Astrocyte (in vitro differentiated cells and primary cell): ENCODE measurements at regions not wholly inside any gene's neighbourhood (a gene's known extent, or its start where the extent isn't known, plus 50 kb on each side); places are given as distances from the start of the nearest gene placed in this dataset.

Source experiments
- DNase-seq: peaks from one replicate; pipeline ENCODE4 v3.0.0-alpha.2; 2010; ENCODE audit warnings: low read depth
- FAIRE-seq: peaks from 2 replicates; lab custom pipeline; 2011; peaks lifted over from hg19 to GRCh38; lab: Jason Lieb, UNC
- H2AFZ ChIP-seq: 2 replicates; pipeline ENCODE4 v1.6.0; 2012; ENCODE audit warnings: low read depth, low read length, inconsistent platforms
- H3K27ac ChIP-seq: 2 replicates; pipeline ENCODE4 v1.5.1; 2011; ENCODE audit warnings: low read depth, low read length, inconsistent platforms
- H3K27me3 ChIP-seq: 2 replicates; pipeline ENCODE4 v1.6.0; 2011; ENCODE audit warnings: low read length, inconsistent platforms; ENCODE audit not compliant: insufficient read depth
- H3K36me3 ChIP-seq: 2 replicates; pipeline ENCODE4 v1.5.1; 2011; ENCODE audit warnings: low read length, inconsistent platforms; ENCODE audit not compliant: insufficient read depth
- H3K4me1 ChIP-seq: 2 replicates; pipeline ENCODE4 v1.5.1; 2011; ENCODE audit warnings: low read length, inconsistent platforms; ENCODE audit not compliant: insufficient read depth
- H3K4me2 ChIP-seq: 2 replicates; pipeline ENCODE4 v1.6.0; 2012; ENCODE audit warnings: low read length, inconsistent platforms
- H3K4me3 ChIP-seq: 2 replicates; pipeline ENCODE4 v1.5.1; 2011; ENCODE audit warnings: low read depth, mild to moderate bottlenecking, low read length, inconsistent platforms; ENCODE audit not compliant: insufficient read depth
- H3K79me2 ChIP-seq: 2 replicates; pipeline ENCODE4 v1.6.0; 2012; ENCODE audit warnings: mild to moderate bottlenecking, low read length, inconsistent platforms; ENCODE audit not compliant: insufficient read depth
- H3K9ac ChIP-seq: 2 replicates; pipeline ENCODE4 v1.6.0; 2012; ENCODE audit warnings: mild to moderate bottlenecking, low read length, inconsistent platforms
- H3K9me3 ChIP-seq: 2 replicates; pipeline ENCODE4 v1.5.1; 2012; ENCODE audit warnings: low read depth, mild to moderate bottlenecking, low read length, inconsistent platforms; ENCODE audit not compliant: insufficient read depth
- H4K20me1 ChIP-seq: 2 replicates; pipeline ENCODE4 v1.6.0; 2012; ENCODE audit warnings: low read length, inconsistent platforms; ENCODE audit not compliant: insufficient read depth
- H3K27ac Mint-ChIP-seq: one replicate; pipeline ENCODE4 v1.8.0; 2021; ENCODE audit warnings: mild to moderate bottlenecking, mixed read lengths; ENCODE audit not compliant: unreplicated experiment
- H3K27me3 Mint-ChIP-seq: one replicate; pipeline ENCODE4 v1.8.0; 2021; ENCODE audit warnings: low read depth, mixed read lengths; ENCODE audit not compliant: unreplicated experiment
- H3K36me3 Mint-ChIP-seq: one replicate; pipeline ENCODE4 v1.8.0; 2021; ENCODE audit warnings: low read depth, mixed read lengths; ENCODE audit not compliant: unreplicated experiment
- H3K4me1 Mint-ChIP-seq: one replicate; pipeline ENCODE4 v1.8.0; 2021; ENCODE audit warnings: low read depth, mixed read lengths; ENCODE audit not compliant: unreplicated experiment
- H3K4me3 Mint-ChIP-seq: one replicate; pipeline ENCODE4 v1.8.0; 2021; ENCODE audit warnings: mild to moderate bottlenecking, moderate library complexity, mixed read lengths; ENCODE audit not compliant: unreplicated experiment
- H3K9me3 Mint-ChIP-seq: one replicate; pipeline ENCODE4 v1.8.0; 2021; ENCODE audit warnings: mild to moderate bottlenecking, mixed read lengths; ENCODE audit not compliant: unreplicated experiment
- EZH2 ChIP-seq: IDR thresholded peaks from 2 replicates; pipeline ENCODE4 v1.6.1; 2012; ENCODE audit warnings: mild to moderate bottlenecking, low read length, inconsistent platforms; ENCODE audit not compliant: insufficient read depth
- TF ChIP-seq, protein P1 (sequence below): IDR thresholded peaks from 2 replicates; pipeline ENCODE4 v1.5.1; 2011; ENCODE audit warnings: low read depth, mild to moderate bottlenecking, inconsistent platforms, low read length, moderate library complexity; ENCODE audit not compliant: insufficient read depth

GRCh38 chr3:164515256-164515655 is 563.0 kb downstream of the SI start:
- Histone ChIP-seq H3K79me2 (no peaks in the 10 kb centered on the region), H3K27ac (no peak overlapping the region), H3K36me3 (no peaks in the 10 kb centered on the region), H3K4me1 (no peaks in the 10 kb centered on the region), H4K20me1 (no peaks in the 10 kb centered on the region), H3K9me3 (no peaks in the 10 kb centered on the region), H2AFZ (no peak overlapping the region), H3K9ac (no peak overlapping the region), H3K4me3 (no peak overlapping the region), H3K27me3 (no peaks in the 10 kb centered on the region), H3K4me2 (no peak overlapping the region)
- no peaks in the 10 kb centered on the region for H3K36me3 Mint-ChIP-seq
- H3K4me3 Mint-ChIP-seq = no peak overlapping the region
- FAIRE-seq (no peak), DNase-seq (no peak)
- no peak overlapping the region for H3K27ac Mint-ChIP-seq
- H3K9me3 Mint-ChIP-seq = peaks cover 5% of the 10 kb centered on the region
- no peaks in the 10 kb centered on the region for H3K4me1 Mint-ChIP-seq
- H3K27me3 Mint-ChIP-seq = no peaks in the 10 kb centered on the region
- no peak for TF ChIP-seq EZH2
- TF ChIP-seq, protein P1, sequence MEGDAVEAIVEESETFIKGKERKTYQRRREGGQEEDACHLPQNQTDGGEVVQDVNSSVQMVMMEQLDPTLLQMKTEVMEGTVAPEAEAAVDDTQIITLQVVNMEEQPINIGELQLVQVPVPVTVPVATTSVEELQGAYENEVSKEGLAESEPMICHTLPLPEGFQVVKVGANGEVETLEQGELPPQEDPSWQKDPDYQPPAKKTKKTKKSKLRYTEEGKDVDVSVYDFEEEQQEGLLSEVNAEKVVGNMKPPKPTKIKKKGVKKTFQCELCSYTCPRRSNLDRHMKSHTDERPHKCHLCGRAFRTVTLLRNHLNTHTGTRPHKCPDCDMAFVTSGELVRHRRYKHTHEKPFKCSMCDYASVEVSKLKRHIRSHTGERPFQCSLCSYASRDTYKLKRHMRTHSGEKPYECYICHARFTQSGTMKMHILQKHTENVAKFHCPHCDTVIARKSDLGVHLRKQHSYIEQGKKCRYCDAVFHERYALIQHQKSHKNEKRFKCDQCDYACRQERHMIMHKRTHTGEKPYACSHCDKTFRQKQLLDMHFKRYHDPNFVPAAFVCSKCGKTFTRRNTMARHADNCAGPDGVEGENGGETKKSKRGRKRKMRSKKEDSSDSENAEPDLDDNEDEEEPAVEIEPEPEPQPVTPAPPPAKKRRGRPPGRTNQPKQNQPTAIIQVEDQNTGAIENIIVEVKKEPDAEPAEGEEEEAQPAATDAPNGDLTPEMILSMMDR = no peak

GRCh38 chr3:164514576-164514975 is 563.7 kb downstream of the SI start:
- Mint-ChIP-seq H3K27me3 (no peaks in the 10 kb centered on the region), H3K36me3 (no peaks in the 10 kb centered on the region), H3K27ac (no peak overlapping the region), H3K4me1 (no peaks in the 10 kb centered on the region), H3K9me3 (peaks cover 5% of the 10 kb centered on the region), H3K4me3 (no peak overlapping the region)
- Histone ChIP-seq H3K79me2 (no peaks in the 10 kb centered on the region), H3K9ac (no peak overlapping the region), H3K4me3 (no peak overlapping the region), H3K36me3 (no peaks in the 10 kb centered on the region), H3K9me3 (no peaks in the 10 kb centered on the region), H3K4me1 (no peaks in the 10 kb centered on the region), H3K4me2 (no peak overlapping the region), H4K20me1 (no peaks in the 10 kb centered on the region), H3K27ac (no peak overlapping the region), H2AFZ (no peak overlapping the region), H3K27me3 (no peaks in the 10 kb centered on the region)
- no peak for TF ChIP-seq EZH2
- TF ChIP-seq, protein P1 = no peak
- DNase-seq = no peak
- no peak for FAIRE-seq

- Histone ChIP-seq H3K9ac (no peak overlapping the region), H3K36me3 (no peaks in the 10 kb centered on the region), H3K27ac (no peak overlapping the region), H3K9me3 (no peaks in the 10 kb centered on the region), H3K4me1 (no peaks in the 10 kb centered on the region), H2AFZ (no peak overlapping the region), H3K27me3 (no peaks in the 10 kb centered on the region), H3K79me2 (no peaks in the 10 kb centered on the region), H3K4me2 (no peak overlapping the region), H3K4me3 (no peak overlapping the region), H4K20me1 (no peaks in the 10 kb centered on the region)
- FAIRE-seq = no peak
- no peak for DNase-seq
- Mint-ChIP-seq H3K4me1 (no peaks in the 10 kb centered on the region), H3K27me3 (no peaks in the 10 kb centered on the region), H3K9me3 (no peaks in the 10 kb centered on the region), H3K4me3 (no peak overlapping the region), H3K36me3 (no peaks in the 10 kb centered on the region), H3K27ac (no peak overlapping the region)
- TF ChIP-seq, protein P1 = no peak
- TF ChIP-seq EZH2 = no peak
Observed at GRCh38 chr3:164507886-164508285, 570.4 kb downstream of the SI start.
